Lower leg skin (tissue), 4 donors: ENCODE measurements at regions not wholly inside any gene's neighbourhood (a gene's known extent, or its start where the extent isn't known, plus 50 kb on each side); places are given as distances from the start of the nearest gene placed in this dataset.
"Not testable (repeated sequence)": the region's sequence is repeated elsewhere in the genome, so short reads cannot be mapped to it uniquely, and the experiment has no call there.

ENCODE experiments used
- DNase-seq, 2 donors: peaks; one replicate each; pipeline ENCODE4 v3.0.0-alpha.2; 2019; ENCODE audit warnings: low spot score in 2 of 2
- H3K4me3 ChIP-seq: fragments of 200-600 bp; sonication (generic); 2 replicates; pipeline ENCODE4 v1.5.1; 2017; ENCODE audit warnings: mild to moderate bottlenecking, low read depth; ENCODE audit not compliant: poor library complexity, severe bottlenecking
- POLR2A ChIP-seq, 2 donors: fragments of 450-650 bp; IDR thresholded peaks; one replicate each; pipeline ENCODE4 v1.6.1; 2016 to 2017; ENCODE audit warnings: antibody characterized with exemption in 2 of 2, mild to moderate bottlenecking in 1 of 2, moderate library complexity in 1 of 2
- WGBS, 2 donors: methylation state at CpG; one replicate each; pipeline ENCODE4 v1.1.5; 2018; 5-methylcytosine and 5-hydroxymethylcytosine counted together
- intact Hi-C: fragments of 100-400 bp; cut with DNase I; formaldehyde crosslinking; loops from one replicate; pipeline ENCODE4 v1.15.0; 2023; ENCODE audit warnings: low total_unique reads
- TF ChIP-seq, protein P1 (sequence below), 3 donors: fragments of 450-650 bp; IDR thresholded peaks; one replicate each; pipeline ENCODE4 v1.5.1; 2016; ENCODE audit warnings: antibody characterized with exemption in 3 of 3, mild to moderate bottlenecking in 3 of 3, moderate library complexity in 2 of 3

DNA sequence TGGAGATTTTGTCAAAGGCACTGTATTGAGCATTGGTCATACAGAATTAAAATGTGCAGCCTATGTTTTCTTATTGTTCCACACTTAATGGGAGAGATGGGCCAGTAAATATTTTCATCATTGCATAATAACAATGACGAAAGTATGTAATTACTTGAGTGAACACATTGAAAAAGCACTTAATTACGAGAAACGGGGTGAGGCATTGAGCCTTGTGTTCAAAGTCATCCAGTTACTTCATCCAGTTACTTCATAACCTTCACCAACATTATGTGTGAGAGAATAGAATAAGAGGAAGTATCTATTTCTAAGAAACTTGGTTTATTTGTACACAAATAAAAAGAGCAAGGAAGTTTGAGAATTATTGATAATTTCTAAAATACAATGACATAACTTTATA is 1427.0 kb downstream of the ADGRL3 start:
- intact Hi-C loops: no loop called here
- no peak for DNase-seq
- H3K4me3 ChIP-seq: no peak overlapping the region
- WGBS, 2 donors: 74% methylated on average over 3 of the region's 3 CpGs
- TF ChIP-seq, protein P1, sequence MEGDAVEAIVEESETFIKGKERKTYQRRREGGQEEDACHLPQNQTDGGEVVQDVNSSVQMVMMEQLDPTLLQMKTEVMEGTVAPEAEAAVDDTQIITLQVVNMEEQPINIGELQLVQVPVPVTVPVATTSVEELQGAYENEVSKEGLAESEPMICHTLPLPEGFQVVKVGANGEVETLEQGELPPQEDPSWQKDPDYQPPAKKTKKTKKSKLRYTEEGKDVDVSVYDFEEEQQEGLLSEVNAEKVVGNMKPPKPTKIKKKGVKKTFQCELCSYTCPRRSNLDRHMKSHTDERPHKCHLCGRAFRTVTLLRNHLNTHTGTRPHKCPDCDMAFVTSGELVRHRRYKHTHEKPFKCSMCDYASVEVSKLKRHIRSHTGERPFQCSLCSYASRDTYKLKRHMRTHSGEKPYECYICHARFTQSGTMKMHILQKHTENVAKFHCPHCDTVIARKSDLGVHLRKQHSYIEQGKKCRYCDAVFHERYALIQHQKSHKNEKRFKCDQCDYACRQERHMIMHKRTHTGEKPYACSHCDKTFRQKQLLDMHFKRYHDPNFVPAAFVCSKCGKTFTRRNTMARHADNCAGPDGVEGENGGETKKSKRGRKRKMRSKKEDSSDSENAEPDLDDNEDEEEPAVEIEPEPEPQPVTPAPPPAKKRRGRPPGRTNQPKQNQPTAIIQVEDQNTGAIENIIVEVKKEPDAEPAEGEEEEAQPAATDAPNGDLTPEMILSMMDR (IDR thresholded peaks at IDR 0.05): no peak
- no peak for TF ChIP-seq POLR2A (IDR thresholded peaks at IDR 0.05)

DNA sequence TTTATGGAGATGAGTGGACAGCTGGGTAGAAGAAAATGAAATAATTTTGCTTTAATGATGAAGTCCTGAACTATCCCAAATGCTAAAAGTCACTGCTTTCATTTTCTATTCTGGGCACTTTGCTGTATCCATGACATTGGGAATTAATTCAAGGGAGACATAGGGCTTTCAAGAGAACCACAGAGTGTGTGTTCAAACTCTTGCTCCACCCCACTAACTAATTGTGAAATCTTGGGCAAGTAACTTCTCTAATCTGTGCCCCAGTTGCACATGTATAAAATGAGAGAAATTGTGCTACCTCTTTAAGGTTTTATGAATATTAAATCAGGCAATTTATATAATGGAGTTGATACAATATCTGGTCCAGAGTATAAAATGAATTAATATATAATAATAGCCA is 1422.0 kb downstream of the ADGRL3 start:
- intact Hi-C loops: no loop called here
- no peak overlapping the region for H3K4me3 ChIP-seq
- DNase-seq: no peak
- no peak for TF ChIP-seq POLR2A (IDR thresholded peaks at IDR 0.05)
- TF ChIP-seq, protein P1 (IDR thresholded peaks at IDR 0.05): no peak

DNA sequence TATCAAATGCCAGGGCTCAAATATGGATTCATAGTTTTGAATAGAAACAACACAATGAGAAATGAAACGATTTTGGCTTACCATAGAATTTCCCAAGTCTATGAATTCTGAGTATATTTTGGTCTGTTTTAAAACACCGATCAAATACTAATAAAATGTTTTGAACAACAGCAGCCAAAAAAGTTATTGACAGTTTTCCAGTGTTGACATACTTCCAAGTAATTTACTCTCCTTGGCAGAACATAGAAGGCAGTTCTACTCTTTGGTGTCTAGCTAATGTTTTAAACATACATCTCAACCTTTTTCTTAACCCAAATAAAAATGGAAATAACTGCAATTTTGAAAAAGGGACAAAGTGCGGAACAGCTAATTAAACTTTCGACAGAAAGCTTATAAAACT is 1419.8 kb downstream of the ADGRL3 start:
- no peak for TF ChIP-seq POLR2A (IDR thresholded peaks at IDR 0.05)
- TF ChIP-seq, protein P1 (IDR thresholded peaks at IDR 0.05): no peak
- no peak for DNase-seq
- intact Hi-C loops: no loop called here
- 47 to 52% methylated on average over 4 of the region's 4 CpGs for WGBS, 2 donors
- no peak overlapping the region for H3K4me3 ChIP-seq

DNA sequence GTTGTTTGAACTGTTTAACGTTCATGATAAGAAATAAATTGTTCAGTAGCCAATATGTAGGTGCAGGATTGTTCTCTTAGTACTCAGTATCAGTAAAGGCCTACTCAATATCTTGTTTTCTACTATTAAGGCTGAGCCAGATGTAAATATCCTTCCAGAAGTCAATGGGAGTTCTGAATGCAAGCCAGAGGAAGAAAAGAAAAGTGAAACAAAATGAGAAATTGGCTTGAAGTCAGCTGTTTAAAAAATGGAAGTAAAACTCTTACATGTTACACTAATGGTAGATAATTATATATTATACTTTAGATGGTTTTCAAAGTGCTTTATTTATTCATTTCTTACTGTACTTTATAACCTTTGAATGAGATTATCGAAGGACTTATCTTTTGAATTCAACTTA is 1417.9 kb downstream of the ADGRL3 start:
- no peak overlapping the region for H3K4me3 ChIP-seq
- TF ChIP-seq, protein P1 (IDR thresholded peaks at IDR 0.05): no peak
- TF ChIP-seq POLR2A (IDR thresholded peaks at IDR 0.05): no peak
- WGBS, 2 donors: 63 to 64% methylated on average over 2 of the region's 2 CpGs
- intact Hi-C loops: no loop called here
- DNase-seq: no peak

DNA sequence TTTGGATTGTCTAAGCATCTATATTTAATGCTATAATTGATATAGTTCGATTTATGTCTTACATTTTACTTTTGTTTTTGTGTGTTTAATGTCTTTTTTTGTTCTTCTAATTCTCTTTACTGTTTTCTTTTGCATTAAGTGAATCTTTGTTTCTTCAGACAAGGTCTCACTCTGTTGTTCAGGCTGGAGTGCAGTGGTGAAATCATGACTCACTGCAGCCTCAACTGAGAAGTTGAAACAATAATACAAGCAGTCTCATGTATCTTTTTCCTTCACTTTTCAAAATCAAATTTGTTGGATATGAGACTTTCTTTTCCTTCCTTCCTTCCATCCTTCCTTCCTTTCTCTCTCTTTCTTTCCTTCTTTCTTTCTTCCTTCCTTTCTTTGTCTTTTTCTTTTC is 1401.6 kb downstream of the ADGRL3 start:
- no peak overlapping the region for H3K4me3 ChIP-seq
- intact Hi-C loops: no loop called here
- DNase-seq: no peak
- TF ChIP-seq POLR2A (IDR thresholded peaks at IDR 0.05): no peak
- TF ChIP-seq, protein P1 (IDR thresholded peaks at IDR 0.05): no peak
- whole genome bisulfite sequencing, 2 donors: 69 to 81% methylated on average over 1 of the region's 1 CpG

DNA sequence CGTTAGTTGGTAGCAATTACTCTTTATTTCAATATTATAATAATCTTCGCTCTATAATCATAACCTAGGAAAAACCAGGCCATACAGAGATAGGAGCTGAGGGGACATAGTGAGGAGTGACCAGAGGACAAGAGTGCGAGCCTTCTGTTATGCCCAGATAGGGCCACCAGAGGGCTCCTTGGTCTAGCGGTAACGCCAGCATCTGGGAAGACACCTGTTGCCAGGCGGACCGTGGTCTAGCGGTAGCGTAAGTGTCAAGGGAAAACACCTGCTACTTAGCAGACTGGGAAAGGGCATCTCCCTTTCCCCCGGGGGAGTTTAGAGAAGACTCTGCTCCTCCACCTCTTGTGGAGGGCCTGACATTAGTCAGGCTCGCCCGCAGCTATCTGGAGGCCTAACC is 1395.1 kb downstream of the ADGRL3 start:
- H3K4me3 ChIP-seq, DNase-seq, intact Hi-C loops: not testable (repeated sequence)
- WGBS, 2 donors: 74 to 84% methylated on average over 12 of the region's 12 CpGs
